GM19397 (cell line): ENCODE measurements at regions not wholly inside any gene's neighbourhood (a gene's known extent, or its start where the extent isn't known, plus 50 kb on each side); places are given as distances from the start of the nearest gene placed in this dataset.

Experiments
- ATAC-seq: cut with Tn5 transposase; IDR thresholded peaks from one replicate; pipeline ENCODE4 v1.9.1; 2021; ENCODE audit warnings: mild to moderate bottlenecking, moderate library complexity; ENCODE audit not compliant: unreplicated experiment

GRCh38 chr9:126218359-126219125 is 108.1 kb upstream of the MVB12B start:
- no peak for ATAC-seq

- no peak for ATAC-seq
Measured at GRCh38 chr9:126219166-126219565, 107.5 kb upstream of the MVB12B start.

DNA sequence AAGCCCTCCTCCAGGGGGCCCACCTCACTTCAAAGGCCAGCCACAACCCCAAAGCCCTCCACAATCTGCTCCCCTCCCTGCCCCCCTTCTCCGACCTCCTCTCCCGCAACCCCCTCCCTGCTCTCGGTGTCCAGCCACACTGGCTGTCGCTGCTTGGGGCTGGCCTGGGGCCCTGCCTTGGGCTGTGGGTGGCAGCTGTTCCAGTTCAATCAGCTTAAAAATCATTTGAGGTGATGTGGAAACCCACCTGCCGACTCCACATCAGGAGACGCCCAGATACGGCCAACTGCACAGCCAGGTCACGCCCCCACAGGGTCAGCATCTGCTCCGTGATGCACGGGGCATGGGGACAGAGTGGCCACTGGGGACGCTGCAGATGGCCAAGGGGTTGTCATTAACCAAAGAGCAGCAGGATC is 107.0 kb upstream of the MVB12B start:
- no peak for ATAC-seq

- no peak for ATAC-seq
Measured at GRCh38 chr9:126221480-126221879, 105.1 kb upstream of the MVB12B start.

DNA sequence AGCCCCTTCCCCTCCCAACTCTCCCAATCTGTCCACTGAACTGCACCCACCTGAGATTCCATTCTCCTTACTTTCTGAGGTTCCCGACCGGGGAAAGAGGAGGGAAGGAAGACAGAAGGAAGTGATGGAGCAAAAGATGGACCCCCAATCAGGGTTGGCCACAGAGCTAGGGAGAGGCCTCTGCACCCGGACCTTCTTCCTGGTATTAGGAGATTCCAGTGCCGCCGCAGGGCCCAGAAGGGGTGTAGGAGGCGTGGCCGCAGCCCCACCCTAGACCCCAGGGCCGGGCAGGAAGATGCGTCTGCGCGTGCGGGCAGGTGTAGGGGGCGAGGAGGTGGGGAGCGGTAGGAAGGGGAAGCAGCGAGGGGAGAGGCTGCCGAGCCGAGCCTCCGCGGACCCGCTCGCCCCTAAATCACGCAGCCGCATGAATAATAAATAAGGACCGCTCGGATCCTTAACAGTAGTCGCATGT is 104.2 kb upstream of the MVB12B start:
- ATAC-seq: no peak

- ATAC-seq: no peak
Measured at GRCh38 chr9:126222835-126223431, 103.7 kb upstream of the MVB12B start.

DNA sequence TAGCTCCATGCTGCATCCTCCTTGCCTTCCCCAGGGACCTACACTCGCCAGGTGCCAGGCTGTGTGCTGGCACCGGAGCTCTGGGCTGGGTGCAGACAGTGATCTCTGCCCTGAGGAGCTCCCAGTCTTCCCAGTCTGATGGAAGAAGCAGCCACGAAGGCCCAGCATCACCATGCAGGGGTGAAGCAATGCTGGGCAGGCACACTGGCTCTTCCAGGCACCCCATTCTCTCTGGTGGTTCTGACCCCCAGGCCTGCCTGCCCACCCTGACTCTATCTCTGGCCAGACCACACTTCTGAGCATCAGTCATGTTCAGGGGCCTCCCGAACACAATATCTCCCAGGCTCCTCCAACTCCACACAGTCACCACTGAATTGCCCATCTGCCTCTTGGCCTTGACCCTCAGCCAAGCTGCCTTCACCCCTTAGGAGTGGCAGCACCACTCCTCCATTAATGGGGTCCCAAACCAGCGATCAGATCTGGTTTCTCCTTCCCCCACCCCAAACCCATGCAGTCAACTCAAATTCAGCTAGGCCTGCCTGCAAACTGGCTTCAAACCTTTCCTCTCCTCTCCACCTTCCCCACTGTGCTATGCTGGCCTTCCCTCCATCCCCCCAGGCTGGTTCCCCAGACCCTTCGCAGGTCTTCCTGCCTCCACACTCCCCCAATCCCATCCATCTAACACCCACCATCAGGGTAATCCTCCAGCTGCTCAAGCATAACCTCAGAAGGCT is 102.7 kb upstream of the MVB12B start:
- no peak for ATAC-seq

DNA sequence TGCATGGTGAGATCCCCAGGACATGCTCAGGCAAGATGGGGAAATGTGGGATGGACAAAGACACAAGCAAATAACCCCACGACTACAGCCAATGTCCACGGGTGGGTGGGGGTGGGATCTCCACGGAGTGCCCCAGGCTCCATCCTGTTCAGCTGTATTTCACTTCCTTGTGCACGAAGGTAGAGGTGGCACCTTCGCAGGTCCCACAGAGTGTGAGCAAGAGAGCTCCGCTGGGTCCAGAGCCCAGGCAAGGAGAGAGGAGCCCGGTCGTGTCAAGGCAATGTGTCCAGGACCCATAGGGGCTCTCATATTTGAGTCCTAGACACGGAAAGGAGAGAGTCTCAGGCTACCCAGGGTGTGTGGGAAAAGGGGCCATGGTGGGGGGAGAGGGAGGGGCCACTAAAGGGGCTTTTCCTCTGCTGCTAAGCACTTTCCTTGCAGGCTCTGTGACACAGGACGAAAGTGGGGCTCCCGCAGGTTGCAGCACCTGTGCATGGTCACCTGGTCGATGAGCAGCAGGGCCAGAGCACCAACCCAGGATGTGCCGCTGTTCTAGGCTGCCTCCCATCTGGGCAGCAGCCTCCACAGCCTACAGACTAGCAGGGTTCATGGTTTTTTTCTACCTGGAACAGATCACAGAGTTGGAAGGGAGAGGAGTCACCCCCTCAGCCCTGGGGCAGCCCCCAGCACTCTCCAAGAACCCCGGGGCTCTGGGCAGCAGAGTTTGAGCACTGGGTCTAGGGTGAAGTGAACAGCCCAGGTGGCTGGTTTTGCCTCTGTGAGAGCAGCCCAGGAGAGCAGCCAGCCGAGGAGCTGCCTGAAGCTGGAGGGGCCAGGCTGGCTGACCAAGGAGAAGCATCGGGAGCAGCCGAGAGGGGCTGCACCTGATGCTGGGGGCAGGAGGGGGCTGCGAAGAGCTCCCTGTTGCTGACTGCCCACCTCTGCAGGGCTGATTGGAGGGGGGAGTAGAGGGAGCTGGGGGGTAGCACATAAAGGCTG is 100.7 kb upstream of the MVB12B start:
- ATAC-seq: no peak

DNA sequence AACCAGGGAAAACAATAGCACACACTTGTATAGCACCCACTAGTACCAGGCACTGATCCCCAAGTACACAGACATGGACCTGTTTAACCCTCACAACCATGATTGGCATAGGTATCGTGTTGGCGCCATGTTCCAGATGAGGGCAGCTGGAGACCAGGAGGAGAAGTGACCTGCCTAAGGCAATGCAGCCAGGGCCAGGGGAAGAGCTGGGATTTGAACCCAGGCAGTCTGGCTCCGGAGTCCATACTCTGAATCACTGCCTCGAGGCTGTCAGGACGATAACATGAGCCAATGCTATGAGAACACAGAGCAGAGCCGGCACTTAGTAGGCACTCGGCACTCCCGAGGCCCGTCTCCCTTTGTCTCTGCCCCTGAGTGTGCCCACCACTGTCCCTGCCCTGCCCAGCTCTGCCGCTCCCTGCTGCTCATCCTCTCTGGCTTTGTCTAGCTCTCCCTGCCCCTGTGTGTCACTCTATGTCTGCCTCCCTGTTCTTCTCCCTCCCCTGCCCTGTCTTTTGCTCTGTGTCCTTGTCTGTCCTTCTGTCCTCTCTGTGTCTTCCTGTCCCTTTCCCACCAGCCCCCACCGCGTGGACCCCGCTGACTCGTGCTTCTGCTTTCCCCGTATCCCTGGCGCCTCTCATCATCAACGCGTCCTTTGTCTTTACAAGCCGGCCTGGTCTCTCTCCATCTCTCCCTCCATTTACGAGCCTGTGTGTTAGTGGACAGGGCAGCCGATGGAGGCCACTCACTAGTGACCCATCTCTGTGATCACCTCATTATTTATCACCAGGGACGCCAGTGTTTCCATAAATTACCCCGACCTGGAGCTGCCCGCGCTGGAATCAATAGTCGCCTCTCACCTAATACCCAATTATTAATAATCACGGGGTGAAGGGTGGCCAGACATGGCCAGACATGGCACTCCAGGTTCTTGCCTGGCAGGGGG is 99.4 kb upstream of the MVB12B start:
- ATAC-seq: no peak

DNA sequence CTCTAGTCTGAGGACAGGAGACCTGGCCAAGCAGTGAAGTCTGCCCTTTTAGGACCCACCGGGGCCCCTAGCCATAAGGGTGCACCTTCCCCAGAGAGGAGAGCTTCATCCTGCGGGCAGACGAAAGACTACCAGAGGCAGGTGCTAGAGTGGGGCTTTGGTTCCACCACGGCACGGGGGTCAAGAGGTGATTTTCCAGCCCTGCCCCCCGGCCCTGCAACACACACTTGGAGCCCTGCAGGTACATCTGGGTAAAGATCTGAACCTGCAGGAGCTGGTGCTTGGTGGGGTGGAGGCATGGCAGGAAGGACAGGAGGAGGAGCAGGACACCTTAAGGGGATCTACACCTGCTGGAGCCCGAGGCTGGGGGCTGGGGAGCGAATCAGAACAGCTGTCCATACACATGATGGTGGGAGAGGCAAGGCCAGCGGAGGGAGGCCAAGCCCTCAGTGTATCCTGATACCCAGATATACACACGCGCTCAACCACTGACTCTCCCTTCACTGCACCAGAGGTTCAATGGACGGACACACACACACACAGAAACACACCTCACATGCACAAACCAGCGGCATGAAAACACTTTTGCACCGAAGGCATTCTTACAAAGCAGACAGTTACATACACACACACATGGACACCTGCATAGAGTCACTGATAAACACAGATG is 98.4 kb upstream of the MVB12B start:
- no peak for ATAC-seq

- ATAC-seq: peak; percentile 72
Measured at GRCh38 chr9:126228781-126229444, 97.7 kb upstream of the MVB12B start.

GRCh38 chr9:126229501-126229900 is 97.1 kb upstream of the MVB12B start:
- ATAC-seq: no peak

DNA sequence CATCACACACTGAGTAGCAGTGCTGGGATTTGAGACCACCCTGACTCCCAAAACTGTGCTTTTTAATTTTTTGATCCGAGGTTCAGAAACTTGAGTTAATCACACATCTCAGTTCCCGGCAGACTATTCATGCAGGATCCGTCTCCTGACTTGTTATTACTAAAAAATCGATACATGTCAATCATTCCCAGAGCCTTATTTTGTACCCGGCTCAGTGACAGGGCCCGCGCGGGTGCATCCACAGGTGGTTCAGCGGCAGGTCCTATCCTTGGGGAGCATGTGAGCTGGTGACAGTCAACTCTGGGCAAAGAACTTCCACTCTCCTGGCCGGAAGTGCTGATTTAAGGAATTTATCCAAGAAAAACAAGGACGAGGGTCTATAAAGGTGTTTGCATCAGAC is 95.9 kb upstream of the MVB12B start:
- ATAC-seq: no peak

- ATAC-seq: no peak
Measured at GRCh38 chr9:126232461-126232860, 94.2 kb upstream of the MVB12B start.

GRCh38 chr9:126233175-126233574 is 93.5 kb upstream of the MVB12B start:
- no peak for ATAC-seq

GRCh38 chr9:126233913-126234525 is 92.6 kb upstream of the MVB12B start:
- no peak for ATAC-seq

GRCh38 chr9:126234681-126235335 is 91.8 kb upstream of the MVB12B start:
- ATAC-seq: no peak
